ENCODE measurements at regions not wholly inside any gene's neighbourhood (a gene's known extent, or its start where the extent isn't known, plus 50 kb on each side); places are given as distances from the start of the nearest gene placed in this dataset.
A peak's percentile ranks its signal among the peaks of the same experiment; 100 is the strongest.

DNA sequence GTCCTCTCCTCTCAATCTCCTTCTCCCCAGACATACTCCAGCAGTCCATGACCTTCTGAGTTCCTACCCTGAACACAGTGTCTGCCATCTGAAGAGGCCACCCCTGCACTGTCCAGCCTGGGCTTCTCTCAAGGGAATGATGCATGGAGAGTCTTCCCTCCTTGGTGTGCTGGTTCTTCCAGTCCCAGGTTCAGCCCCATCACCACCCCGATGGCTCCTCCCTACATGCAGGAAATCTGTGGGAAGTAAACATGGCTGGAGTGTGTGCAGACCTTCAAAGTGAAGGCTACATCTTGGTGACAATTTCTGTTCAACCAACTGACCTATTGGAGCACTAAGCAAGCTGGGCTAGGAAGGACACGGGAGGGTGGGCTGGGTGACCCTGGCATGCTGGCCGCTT is 121.0 kb upstream of the JAG1 start:
- in situ Hi-C loops (cut with HindIII; ENCODE audit: low sequenced_read_pairs), result no loop called here
- no peak overlapping the region for H3K4me3 ChIP-seq (ENCODE audit: low read depth, low read length)
- TF ChIP-seq, protein P1, sequence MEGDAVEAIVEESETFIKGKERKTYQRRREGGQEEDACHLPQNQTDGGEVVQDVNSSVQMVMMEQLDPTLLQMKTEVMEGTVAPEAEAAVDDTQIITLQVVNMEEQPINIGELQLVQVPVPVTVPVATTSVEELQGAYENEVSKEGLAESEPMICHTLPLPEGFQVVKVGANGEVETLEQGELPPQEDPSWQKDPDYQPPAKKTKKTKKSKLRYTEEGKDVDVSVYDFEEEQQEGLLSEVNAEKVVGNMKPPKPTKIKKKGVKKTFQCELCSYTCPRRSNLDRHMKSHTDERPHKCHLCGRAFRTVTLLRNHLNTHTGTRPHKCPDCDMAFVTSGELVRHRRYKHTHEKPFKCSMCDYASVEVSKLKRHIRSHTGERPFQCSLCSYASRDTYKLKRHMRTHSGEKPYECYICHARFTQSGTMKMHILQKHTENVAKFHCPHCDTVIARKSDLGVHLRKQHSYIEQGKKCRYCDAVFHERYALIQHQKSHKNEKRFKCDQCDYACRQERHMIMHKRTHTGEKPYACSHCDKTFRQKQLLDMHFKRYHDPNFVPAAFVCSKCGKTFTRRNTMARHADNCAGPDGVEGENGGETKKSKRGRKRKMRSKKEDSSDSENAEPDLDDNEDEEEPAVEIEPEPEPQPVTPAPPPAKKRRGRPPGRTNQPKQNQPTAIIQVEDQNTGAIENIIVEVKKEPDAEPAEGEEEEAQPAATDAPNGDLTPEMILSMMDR (IDR thresholded peaks at IDR 0.05; ENCODE audit: low read depth, low read length), result no peak
- no peak for DNase-seq (ENCODE audit: low read depth, low spot score)

DNA sequence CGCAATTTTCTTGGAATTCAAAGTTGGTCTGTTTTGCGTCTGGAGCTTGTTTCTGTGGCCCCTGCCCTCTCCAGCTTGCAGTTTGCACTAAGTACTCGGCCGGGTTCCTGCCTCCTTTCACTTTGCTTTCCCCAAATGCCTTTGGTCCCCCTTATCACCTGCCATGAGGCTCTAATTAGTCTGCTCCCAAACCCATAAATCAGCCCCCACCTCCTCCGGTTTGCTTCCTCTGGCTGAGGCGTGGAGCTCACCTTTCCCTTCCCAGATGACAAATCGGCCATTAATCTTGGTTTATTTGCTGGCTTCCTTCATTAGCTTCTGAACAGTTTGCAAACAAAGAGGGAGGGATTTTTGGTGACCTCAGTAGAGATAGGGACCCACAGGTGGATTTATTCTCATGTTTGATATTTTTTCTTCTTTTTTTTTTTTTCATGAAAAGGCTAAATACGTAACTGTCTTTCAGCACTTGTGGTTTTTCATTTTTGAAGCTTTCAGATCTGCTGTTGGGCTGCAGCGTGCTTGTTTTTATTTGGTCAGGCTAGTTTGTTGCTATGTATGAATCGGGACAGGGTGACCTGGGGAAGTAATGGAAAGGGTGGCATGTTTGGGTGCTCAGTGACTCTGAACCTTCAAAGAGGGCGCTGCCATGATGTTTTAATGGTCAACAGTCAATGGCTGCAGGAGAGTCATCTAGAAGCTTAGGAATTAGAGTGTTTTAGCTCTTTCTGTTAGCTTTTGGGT is 121.7 kb upstream of the JAG1 start:
- TF ChIP-seq, protein P1 (IDR thresholded peaks at IDR 0.05; ENCODE audit: low read depth, low read length), result no peak
- in situ Hi-C loops (cut with HindIII; ENCODE audit: low sequenced_read_pairs), result no loop called here
- DNase-seq (ENCODE audit: low read depth, low spot score), result no peak
- H3K4me3 ChIP-seq (ENCODE audit: low read depth, low read length), result no peak overlapping the region

DNA sequence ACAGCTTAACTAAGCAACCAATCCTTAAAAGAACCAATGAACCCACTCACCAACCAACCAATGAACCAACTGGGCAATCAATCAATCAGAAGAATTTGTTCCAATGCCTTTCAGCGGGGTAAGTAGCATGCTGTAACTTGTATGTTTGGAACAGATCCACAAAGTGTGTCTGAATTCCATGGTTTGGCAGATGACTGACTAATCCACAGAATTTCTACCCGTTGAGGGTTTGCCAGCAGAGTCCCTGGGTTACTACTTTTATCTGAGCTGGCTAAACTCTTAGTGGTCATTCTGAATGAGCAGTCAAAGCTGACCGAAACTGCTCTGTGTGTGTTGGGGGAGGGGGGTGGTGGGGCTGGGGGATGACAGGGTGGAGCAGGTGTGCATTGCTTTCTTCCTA is 125.0 kb upstream of the JAG1 start:
- DNase-seq (ENCODE audit: low read depth, low spot score), result peak; percentile 61
- no peak overlapping the region for H3K4me3 ChIP-seq (ENCODE audit: low read depth, low read length)
- TF ChIP-seq, protein P1 (IDR thresholded peaks at IDR 0.05; ENCODE audit: low read depth, low read length), result no peak
- in situ Hi-C loops (cut with HindIII; ENCODE audit: low sequenced_read_pairs), result no loop called here

DNA sequence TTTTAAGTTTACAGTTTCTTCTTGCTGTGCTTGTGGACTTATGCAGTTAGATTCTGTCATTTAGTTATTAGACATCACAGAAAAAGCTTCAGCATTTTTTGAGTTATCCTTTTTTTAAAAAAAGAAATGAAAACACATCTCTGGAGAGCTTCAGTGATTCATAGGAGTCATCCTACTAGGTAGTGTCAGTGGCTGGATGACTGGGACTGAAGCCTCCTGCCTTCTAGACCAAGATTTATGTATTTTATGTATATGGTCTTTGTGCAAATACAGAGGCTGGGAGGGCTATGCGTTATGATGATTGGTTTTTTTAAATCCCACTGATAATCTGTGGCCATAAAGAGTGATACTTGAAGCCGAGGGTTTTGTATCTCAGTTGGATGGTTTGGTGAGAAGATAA is 125.9 kb upstream of the JAG1 start:
- no peak overlapping the region for H3K4me3 ChIP-seq (ENCODE audit: low read depth, low read length)
- no peak for DNase-seq (ENCODE audit: low read depth, low spot score)
- in situ Hi-C loops (cut with HindIII; ENCODE audit: low sequenced_read_pairs), result no loop called here
- TF ChIP-seq, protein P1 (IDR thresholded peaks at IDR 0.05; ENCODE audit: low read depth, low read length), result no peak

DNA sequence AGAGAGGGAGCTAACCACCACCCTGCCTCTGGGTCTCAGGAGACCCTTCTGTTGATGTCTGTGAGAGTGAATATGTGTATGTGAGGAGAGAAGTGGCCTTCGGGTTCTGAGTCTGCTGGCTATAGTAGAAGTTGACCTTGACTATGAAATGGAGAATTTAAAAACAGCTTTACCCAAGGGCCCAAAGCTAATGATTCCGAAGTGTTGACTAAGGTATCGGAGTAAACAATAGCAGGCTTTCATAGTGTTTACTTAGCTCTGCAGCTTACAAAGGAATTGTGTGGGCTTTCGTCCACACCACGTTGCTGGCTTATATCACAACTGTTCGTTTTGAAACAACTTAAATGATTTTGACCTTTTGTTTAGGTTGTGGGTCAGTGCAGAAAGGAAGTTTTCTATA is 126.5 kb upstream of the JAG1 start:
- no peak for DNase-seq (ENCODE audit: low read depth, low spot score)
- TF ChIP-seq, protein P1 (IDR thresholded peaks at IDR 0.05; ENCODE audit: low read depth, low read length), result no peak
- no peak overlapping the region for H3K4me3 ChIP-seq (ENCODE audit: low read depth, low read length)
- in situ Hi-C loops (cut with HindIII; ENCODE audit: low sequenced_read_pairs), result no loop called here

DNA sequence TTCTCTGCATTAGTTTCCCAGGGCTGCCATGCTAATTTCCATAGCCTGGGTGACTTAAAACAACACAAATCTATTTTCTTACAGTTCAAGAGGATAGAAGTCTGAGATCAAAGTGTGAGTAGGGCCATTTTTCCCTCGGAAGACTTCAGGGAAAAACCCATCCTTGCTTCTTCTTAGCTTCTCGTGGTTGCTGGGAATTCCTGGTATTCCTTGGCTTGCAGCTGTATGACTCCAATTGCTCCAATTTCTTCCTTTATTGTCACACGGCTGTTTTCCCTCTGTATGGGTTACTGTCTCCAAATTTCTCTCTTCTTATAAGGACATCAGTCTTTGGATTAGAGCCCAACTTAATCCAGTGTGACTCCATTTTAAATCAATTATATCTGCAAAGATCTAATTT is 128.4 kb upstream of the JAG1 start:
- H3K4me3 ChIP-seq (ENCODE audit: low read depth, low read length), result no peak overlapping the region
- in situ Hi-C loops (cut with HindIII; ENCODE audit: low sequenced_read_pairs), result no loop called here
- DNase-seq (ENCODE audit: low read depth, low spot score), result peak; percentile 23
- TF ChIP-seq, protein P1 (IDR thresholded peaks at IDR 0.05; ENCODE audit: low read depth, low read length), result no peak

Data from astrocyte of the spinal cord (primary cell).